NCI-H146 treated with DMSO at 0.1 percent for 48 hours (cell line): ENCODE measurements at regions not wholly inside any gene's neighbourhood (a gene's known extent, or its start where the extent isn't known, plus 50 kb on each side); places are given as distances from the start of the nearest gene placed in this dataset.

Experiments used
- DNase-seq: peaks from one replicate; lab custom pipeline; 2025; ENCODE audit not compliant: unreplicated experiment; lab: John Stamatoyannopoulos, UW

- DNase-seq, result no peak
Measured at GRCh38 chr9:88037285-88037845, 63.0 kb upstream of the CDK20 start.

- DNase-seq, result no peak
Measured at GRCh38 chr9:88034964-88035363, 60.6 kb upstream of the CDK20 start.

DNA sequence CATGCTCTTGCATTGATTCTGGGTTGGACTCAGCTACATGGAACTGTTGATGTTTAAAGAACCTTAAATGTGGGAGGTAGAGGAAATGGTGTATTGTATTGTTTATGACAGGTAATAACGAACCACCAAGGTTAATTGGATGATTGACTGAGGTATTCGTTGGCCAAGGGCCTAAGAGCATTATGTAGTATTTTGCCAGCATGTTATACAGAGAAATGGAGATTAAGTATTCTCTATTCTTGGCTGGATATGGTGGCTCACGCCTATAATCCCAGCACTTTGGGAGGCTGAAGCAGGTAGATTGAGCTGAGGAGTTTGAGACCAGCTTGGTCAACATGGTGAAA is 59.0 kb upstream of the CDK20 start:
- DNase-seq, result no peak

GRCh38 chr9:88028338-88028737 is 54.0 kb upstream of the CDK20 start:
- DNase-seq, result no peak

DNA sequence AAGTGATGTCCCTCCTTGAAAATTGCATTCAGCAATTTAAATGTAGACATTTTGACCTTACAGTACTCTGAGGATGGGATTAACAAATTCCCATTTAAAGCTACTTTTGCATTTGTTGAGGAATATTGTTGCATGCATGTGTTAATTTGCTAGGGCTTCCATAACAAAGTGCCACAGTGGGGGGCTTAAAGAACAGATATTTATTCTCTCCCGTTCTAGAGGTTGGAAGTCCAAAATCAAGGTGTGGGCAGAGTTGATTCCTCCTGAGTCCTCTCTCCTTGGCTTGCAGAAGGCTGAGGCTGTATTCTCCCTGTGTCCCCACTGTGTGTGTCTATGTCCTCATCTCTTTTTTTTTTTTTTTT is 51.8 kb upstream of the CDK20 start:
- DNase-seq, result no peak

DNA sequence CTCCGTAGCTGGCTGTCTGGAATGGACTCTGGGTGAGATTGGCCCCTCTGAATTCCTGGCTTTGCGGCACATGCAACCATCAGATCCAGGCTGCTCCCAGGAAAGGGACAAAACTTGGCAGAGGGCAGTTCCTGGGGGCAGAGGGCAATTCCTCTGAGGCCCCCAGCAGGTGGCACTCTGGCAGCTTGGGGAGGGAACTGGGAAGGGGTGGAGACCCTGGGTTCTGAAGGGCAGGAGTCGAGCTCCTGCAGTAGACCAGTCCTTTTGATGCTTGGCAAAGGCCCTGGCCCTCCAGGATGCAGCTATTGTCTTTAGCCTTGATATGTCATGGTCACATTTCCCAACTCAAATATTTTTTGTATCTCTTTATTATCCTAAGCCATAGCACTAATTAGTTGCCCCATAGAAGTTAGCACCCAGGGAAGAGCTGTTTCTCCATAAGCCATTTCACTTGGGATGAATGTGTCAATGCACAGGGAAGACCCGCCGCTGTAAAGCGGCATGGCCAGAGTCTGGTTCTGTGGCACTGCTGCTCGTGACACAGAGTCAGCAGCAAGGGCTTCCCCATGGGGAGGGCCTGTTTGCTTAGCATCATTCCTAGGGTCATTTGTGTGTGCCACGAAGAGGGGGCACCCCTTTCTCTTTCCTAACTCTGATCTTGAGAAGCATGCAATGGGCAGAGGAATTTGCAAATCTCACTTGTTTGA is 51.2 kb upstream of the CDK20 start:
- no peak for DNase-seq

DNA sequence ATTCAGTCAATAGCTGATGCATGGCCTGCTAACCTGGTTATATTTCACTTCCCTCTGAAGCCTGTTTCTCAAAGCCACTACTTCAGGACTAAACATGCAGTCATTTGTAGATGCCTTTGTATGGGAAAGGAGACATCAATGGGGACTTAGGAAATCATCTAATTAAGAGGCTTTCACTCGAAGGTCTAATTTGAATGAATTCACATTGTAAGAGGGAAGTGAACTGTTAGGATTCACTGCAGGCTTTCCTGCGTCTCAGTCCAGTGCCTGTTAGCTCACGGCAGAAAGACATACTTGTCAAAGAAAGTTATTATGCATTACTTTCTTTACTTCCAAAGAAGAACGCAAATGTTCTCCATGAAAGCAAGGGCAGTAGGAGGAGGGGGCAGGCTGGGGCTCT is 50.6 kb upstream of the CDK20 start:
- no peak for DNase-seq
